BLaER1 treated with 17β-estradiol and CSF1 and Interleukin-3, amounts not matched to agents 10 nM and 100 nM (cell line): ENCODE measurements at regions not wholly inside any gene's neighbourhood (a gene's known extent, or its start where the extent isn't known, plus 50 kb on each side); places are given as distances from the start of the nearest gene placed in this dataset.

Experiments used
- H3K27ac ChIP-seq, 11 experiments: shearing (Covaris generic); formaldehyde crosslinking; 2 replicates each; pipeline ENCODE4 v1.8.1; 2022
- H3K27me3 ChIP-seq, 11 experiments: shearing (Covaris generic); formaldehyde crosslinking; 2 replicates each; pipeline ENCODE4 v1.8.1; 2022
- H3K36me3 ChIP-seq, 11 experiments: shearing (Covaris generic); formaldehyde crosslinking; 2 replicates each; pipeline ENCODE4 v1.8.1; 2022
- H3K4me1 ChIP-seq, 10 experiments: shearing (Covaris generic); formaldehyde crosslinking; 2 replicates each; pipeline ENCODE4 v1.8.1; 2022
- H3K4me2 ChIP-seq, 11 experiments: shearing (Covaris generic); formaldehyde crosslinking; 2 replicates each; pipeline ENCODE4 v1.8.1; 2022
- H3K4me3 ChIP-seq, 10 experiments: shearing (Covaris generic); formaldehyde crosslinking; 2 replicates each; pipeline ENCODE4 v1.8.1; 2022
- H3K9ac ChIP-seq, 11 experiments: shearing (Covaris generic); formaldehyde crosslinking; 2 replicates each; pipeline ENCODE4 v1.8.1; 2022
- H3K9me3 ChIP-seq, 11 experiments: shearing (Covaris generic); formaldehyde crosslinking; replicated peaks in 1 of 11; 2 replicates each; pipeline ENCODE4 v1.8.1; 2022
- H4K20me1 ChIP-seq, 11 experiments: shearing (Covaris generic); formaldehyde crosslinking; 2 replicates each; pipeline ENCODE4 v1.8.1; 2022
- Cebpa-rat ChIP-seq, 11 experiments: shearing (Covaris generic); IDR thresholded peaks; 2 replicates each; pipeline ENCODE4 v1.8.1; 2022

DNA sequence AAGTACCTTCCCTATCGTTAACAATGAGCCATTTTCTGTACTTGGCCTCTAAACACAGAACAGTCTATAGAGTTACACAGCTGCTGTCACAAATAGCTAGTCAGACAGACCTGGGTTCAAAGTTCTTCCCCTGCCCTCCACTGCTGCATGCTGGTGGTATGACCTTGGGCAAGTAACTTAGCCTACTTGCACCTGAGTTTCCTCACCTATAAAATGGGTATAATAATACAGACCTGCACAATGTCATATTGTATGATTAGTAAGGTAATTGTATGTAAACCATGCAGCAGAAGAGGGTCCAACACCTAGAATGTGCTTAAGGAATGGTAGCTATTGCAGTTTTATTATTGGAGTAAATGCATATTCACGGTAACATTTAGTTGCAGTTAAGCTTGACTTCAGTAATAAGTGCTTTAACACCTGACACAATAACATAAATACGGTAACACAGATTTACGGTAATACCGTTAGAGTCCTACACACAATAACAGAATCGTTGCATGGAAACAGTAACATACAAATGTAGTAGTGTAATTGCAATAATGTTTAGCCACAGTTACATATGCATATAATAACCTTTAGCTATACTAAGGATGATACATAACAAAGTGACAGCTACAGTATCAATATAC, 193.3 kb upstream of the CSF3R start:
- Histone ChIP-seq H3K27ac (no peak overlapping the region), H4K20me1 (no peaks in the 10 kb centered on the region), H3K9me3 (no peaks in the 10 kb centered on the region), H3K36me3 (no peaks in the 10 kb centered on the region), H3K4me2 (no peak overlapping the region), H3K4me3 (no peak overlapping the region), H3K9ac (no peak overlapping the region), H3K27me3 (no peaks in the 10 kb centered on the region), H3K4me1 (no peaks in the 10 kb centered on the region)
- no peak for TF ChIP-seq Cebpa-rat (IDR thresholded peaks at IDR 0.05)

DNA sequence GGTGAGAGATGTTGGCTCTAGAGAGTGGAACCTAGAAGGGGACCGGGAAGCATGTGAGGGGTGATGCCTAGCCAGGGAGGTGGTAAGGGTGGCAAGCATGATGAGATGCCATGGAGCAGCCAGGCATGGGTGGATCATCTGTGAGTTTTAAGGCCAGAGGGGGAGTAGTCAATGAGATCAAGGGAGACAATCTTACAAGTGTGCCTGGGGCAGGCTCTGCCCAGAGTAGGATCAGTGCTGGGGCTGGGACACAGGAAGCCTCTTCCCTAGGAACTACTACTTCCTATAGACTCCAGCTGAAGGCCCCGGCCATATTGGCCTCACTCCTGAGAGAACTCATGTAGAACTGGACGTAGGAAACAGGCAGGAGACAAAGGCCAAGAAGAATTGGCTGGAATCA, 192.4 kb upstream of the CSF3R start:
- Histone ChIP-seq H3K9ac (no peak overlapping the region), H3K4me1 (no peaks in the 10 kb centered on the region), H3K27ac (no peak overlapping the region), H3K4me3 (no peak overlapping the region), H3K36me3 (no peaks in the 10 kb centered on the region), H4K20me1 (no peaks in the 10 kb centered on the region), H3K27me3 (no peaks in the 10 kb centered on the region), H3K4me2 (no peak overlapping the region), H3K9me3 (no peaks in the 10 kb centered on the region)
- TF ChIP-seq Cebpa-rat (IDR thresholded peaks at IDR 0.05): no peak

DNA sequence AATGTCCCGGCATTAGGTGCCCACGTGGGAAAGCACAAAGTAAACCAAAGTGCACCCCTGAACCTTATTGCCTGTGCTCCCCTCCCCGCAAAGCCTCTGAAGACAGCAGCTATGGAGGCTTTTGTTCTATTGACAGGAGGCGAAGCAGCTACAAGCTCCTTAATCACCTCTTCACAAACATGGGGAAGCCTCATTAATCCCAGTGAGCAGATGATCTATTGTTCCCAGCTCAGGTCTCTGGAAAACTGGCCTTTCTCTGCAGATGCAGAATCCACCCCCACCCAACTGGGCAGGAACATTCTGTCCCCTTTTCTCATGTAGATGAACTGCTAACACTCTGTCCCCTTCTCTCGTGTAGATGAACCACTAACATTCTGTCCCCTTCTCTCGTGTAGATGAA, 190.5 kb upstream of the CSF3R start:
- no peaks in the 10 kb centered on the region for H3K9me3 ChIP-seq
- no peaks in the 10 kb centered on the region for H4K20me1 ChIP-seq
- no peaks in the 10 kb centered on the region for H3K36me3 ChIP-seq
- no peaks in the 10 kb centered on the region for H3K27me3 ChIP-seq
- no peak for TF ChIP-seq Cebpa-rat (IDR thresholded peaks at IDR 0.05)
- no peak overlapping the region for H3K4me2 ChIP-seq
- peaks cover 0 to 1% (median 0%) of the 10 kb centered on the region in 10 experiments; a peak in 1 of 20 replicates for H3K4me1 ChIP-seq
- H3K27ac ChIP-seq: no peak overlapping the region
- no peak overlapping the region for H3K9ac ChIP-seq
- H3K4me3 ChIP-seq: no peak overlapping the region

DNA sequence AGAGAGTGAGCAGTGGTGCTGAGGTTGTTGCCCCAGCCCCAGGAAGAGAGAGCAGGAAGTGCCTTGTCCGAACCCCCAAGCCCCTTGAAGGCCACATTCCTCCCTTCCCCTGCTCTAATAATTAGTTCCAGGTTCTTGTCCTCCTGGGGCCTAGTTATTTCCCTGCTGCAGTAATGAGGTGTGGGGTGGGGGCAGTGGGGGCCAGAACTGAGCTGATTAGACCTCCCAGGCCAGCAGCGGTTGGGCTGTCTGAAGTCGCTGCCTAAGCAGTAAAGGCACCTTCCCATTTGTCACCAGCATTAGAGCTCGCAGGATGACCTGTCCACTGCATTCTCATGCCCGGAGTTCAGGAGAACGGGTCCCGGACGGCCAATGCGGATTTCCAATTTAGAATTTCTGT, 186.5 kb upstream of the CSF3R start:
- H3K27me3 ChIP-seq: no peaks in the 10 kb centered on the region
- H3K4me3 ChIP-seq: no peak overlapping the region
- H3K4me2 ChIP-seq: no peak overlapping the region
- no peak overlapping the region for H3K9ac ChIP-seq
- TF ChIP-seq Cebpa-rat (IDR thresholded peaks at IDR 0.05): no peak
- H4K20me1 ChIP-seq: no peaks in the 10 kb centered on the region
- peaks cover 0 to 21% (median 11%) of the 10 kb centered on the region in 10 experiments; a peak in 15 of 20 replicates for H3K4me1 ChIP-seq
- no peak overlapping the region for H3K27ac ChIP-seq
- H3K9me3 ChIP-seq: peaks cover 0 to 5% (median 0%) of the 10 kb centered on the region in 11 experiments; a peak in 1 of 22 replicates
- H3K36me3 ChIP-seq: no peaks in the 10 kb centered on the region

DNA sequence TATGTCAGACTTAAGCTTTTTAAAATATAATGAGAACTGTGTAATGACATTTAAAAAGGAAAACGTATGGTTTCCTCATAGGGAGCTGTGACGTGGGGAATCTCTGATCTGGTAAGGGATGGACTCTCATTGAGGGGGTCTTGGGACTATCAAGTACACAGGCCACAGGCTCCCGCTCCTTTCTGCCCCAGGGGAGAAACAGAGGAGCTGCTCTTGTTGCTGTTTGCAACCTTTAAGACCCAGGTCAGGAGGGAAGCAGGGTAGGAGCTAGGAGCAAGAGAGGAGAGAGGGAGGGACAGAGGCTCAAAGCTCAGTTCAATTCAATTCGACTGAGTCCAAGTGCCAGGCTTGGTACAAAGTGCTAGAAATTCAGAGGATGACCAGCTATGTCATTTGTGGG, 185.1 kb upstream of the CSF3R start:
- peaks cover 0 to 5% (median 0%) of the 10 kb centered on the region in 11 experiments; a peak in 1 of 22 replicates for H3K9me3 ChIP-seq
- TF ChIP-seq Cebpa-rat (IDR thresholded peaks at IDR 0.05): no peak
- H3K4me3 ChIP-seq: no peak overlapping the region
- no peak overlapping the region for H3K9ac ChIP-seq
- H3K36me3 ChIP-seq: no peaks in the 10 kb centered on the region
- no peaks in the 10 kb centered on the region for H3K27me3 ChIP-seq
- H4K20me1 ChIP-seq: no peaks in the 10 kb centered on the region
- peaks cover 5 to 21% (median 16%) of the 10 kb centered on the region in 10 experiments; a peak in 15 of 20 replicates for H3K4me1 ChIP-seq
- H3K4me2 ChIP-seq: peak overlapping the region in 6 of 11 experiments; percentile 20 to 55 (median 36); a peak in 9 of 22 replicates
- no peak overlapping the region for H3K27ac ChIP-seq

DNA sequence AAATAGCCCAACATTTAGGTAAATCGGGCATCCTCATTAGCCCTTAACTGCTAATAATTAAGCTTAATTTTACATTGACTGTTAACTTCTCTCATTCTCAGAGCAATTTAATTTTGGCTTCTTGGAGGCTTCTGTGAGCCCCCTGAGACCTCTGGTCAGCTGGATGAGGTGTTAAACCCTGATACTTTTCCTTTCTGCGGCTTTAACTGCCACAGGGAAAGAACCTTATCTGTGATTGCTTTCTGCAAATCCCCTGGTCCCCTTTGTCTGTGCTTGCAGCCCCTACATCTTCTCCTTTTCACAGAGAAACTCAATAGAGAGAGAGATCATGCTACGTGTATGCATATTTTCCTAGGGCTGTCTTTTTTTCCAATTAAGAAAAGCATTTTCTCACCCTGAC, 184.5 kb upstream of the CSF3R start:
- Histone ChIP-seq H4K20me1 (no peaks in the 10 kb centered on the region), H3K4me1 (peaks cover 5 to 21% (median 16%) of the 10 kb centered on the region in 10 experiments; a peak in 15 of 20 replicates), H3K9me3 (peaks cover 0 to 5% (median 0%) of the 10 kb centered on the region in 11 experiments; a peak in 1 of 22 replicates), H3K27ac (no peak overlapping the region), H3K36me3 (no peaks in the 10 kb centered on the region), H3K27me3 (no peaks in the 10 kb centered on the region), H3K4me3 (no peak overlapping the region), H3K4me2 (peak overlapping the region in 6 of 11 experiments; percentile 20 to 55 (median 36); a peak in 10 of 22 replicates), H3K9ac (no peak overlapping the region)
- TF ChIP-seq Cebpa-rat (IDR thresholded peaks at IDR 0.05): no peak

DNA sequence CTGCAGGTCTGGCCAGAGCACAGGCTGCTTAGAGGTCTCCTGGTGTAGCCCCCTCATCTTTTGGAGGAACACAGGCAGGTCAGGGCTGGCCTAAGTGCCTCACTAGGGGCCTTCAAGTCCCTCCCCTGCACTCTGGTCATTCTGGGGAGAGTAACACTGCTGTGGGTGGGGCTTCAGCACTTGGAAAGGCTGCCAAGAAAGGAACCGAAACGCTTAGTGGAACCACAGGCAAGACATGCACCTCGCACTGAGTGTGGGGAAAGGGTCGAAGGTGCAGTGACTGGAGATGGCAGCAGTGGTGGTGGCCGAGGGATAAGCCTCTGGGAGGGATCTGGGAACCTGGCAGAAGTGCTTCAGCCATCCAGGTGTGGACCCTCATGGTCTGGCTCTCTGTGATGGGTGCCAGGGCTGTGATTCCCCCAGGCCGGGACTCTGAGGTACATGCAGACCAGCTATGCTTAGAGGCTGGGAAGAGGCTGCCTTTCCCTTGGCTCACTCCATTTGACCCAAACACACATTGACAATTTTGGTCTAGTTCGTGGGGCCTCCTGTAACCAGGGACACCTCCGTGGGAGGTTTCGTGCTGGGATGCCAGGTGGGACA, 182.9 kb upstream of the CSF3R start:
- Histone ChIP-seq H3K9ac (no peak overlapping the region), H3K4me1 (peaks cover 5 to 25% (median 18%) of the 10 kb centered on the region in 10 experiments; a peak in 15 of 20 replicates), H3K27me3 (no peaks in the 10 kb centered on the region), H3K4me3 (no peak overlapping the region), H3K4me2 (no peak overlapping the region), H4K20me1 (no peaks in the 10 kb centered on the region), H3K9me3 (peaks cover 0 to 5% (median 0%) of the 10 kb centered on the region in 11 experiments; a peak in 1 of 22 replicates), H3K36me3 (no peaks in the 10 kb centered on the region), H3K27ac (no peak overlapping the region)
- no peak for TF ChIP-seq Cebpa-rat (IDR thresholded peaks at IDR 0.05)

DNA sequence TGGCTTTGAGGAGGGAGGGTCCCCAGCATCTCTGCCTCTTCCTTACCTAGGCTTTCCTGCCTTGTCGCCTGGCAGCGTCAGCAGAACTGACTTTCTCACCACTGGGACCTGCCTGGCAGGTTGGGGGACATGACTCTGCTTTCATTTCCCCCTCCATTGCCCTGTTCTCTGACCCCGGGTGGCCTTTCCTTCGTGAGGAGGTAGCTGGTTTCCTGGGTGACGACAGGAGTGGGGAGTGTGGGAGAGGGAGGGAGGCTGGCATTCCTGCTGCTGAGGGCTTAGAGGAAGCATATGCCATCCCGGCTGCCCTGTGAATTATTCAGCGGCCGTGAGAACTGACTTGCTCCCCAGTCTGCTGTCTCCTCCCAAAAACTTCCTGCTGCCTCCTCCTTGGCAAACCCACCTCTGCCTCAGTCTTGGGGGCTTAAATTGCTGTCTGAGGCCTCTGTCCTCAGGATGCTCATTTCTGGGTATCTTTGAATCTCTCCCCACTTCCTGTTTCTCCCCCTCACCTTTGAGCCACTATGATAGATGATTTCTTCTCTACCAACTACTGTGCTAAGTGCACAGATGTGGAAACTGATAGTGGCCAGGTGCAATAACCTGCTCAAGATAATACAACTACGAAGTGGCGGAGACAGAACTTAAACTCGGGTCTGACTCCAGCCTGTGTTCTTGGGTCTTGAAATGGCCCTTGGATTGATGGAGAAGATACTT, 182.0 kb upstream of the CSF3R start:
- peak overlapping the region in 3 of 11 experiments; percentile 38 to 56 (median 45); a peak in 5 of 22 replicates for H3K4me2 ChIP-seq
- H3K9me3 ChIP-seq: peaks cover 0 to 5% (median 0%) of the 10 kb centered on the region in 11 experiments; a peak in 1 of 22 replicates
- peaks cover 5 to 25% (median 18%) of the 10 kb centered on the region in 10 experiments; a peak in 15 of 20 replicates for H3K4me1 ChIP-seq
- TF ChIP-seq Cebpa-rat (IDR thresholded peaks at IDR 0.05): no peak
- H3K27ac ChIP-seq: peak overlapping the region in 1 of 11 experiments; percentile 26; a peak in 1 of 22 replicates
- no peaks in the 10 kb centered on the region for H4K20me1 ChIP-seq
- H3K27me3 ChIP-seq: no peaks in the 10 kb centered on the region
- no peaks in the 10 kb centered on the region for H3K36me3 ChIP-seq
- H3K9ac ChIP-seq: no peak overlapping the region
- no peak overlapping the region for H3K4me3 ChIP-seq
